DMS 273 (cell line): ENCODE measurements at regions not wholly inside any gene's neighbourhood (a gene's known extent, or its start where the extent isn't known, plus 50 kb on each side); places are given as distances from the start of the nearest gene placed in this dataset.
"Not testable (repeated sequence)": the region's sequence is repeated elsewhere in the genome, so short reads cannot be mapped to it uniquely, and the experiment has no call there.

Experiments used
- DNase-seq: peaks from one replicate; lab custom pipeline; 2025; ENCODE audit not compliant: unreplicated experiment; lab: John Stamatoyannopoulos, UW

- not testable (repeated sequence) for DNase-seq
Measured at GRCh38 chr14:97068293-97068692, 271.1 kb downstream of the VRK1 start.

GRCh38 chr14:97070259-97070658 is 273.1 kb downstream of the VRK1 start:
- no peak for DNase-seq

DNA sequence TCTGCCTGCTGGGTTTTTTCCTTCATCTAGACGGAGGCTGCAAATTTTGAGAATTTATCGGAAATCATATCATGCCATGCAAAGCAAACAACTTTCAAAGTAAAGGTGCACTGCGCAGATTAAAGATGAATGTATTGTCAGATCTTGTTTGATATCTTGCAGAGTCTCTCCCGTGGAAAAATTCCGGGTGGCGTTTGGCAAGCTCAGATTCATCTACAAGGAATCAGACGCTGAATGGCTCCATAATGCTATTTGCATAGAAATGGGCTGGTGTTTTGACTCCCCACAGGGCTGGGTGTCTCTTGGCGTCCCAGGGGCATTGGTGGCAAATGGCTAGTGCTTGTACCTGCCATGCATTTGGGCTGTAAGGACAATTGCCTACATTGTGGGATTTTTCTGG is 274.0 kb downstream of the VRK1 start:
- no peak for DNase-seq

GRCh38 chr14:97073622-97074021 is 276.4 kb downstream of the VRK1 start:
- no peak for DNase-seq

- no peak for DNase-seq
Measured at GRCh38 chr14:97074456-97074855, 277.3 kb downstream of the VRK1 start.

- no peak for DNase-seq
Measured at GRCh38 chr14:97074856-97075255, 277.7 kb downstream of the VRK1 start.

DNA sequence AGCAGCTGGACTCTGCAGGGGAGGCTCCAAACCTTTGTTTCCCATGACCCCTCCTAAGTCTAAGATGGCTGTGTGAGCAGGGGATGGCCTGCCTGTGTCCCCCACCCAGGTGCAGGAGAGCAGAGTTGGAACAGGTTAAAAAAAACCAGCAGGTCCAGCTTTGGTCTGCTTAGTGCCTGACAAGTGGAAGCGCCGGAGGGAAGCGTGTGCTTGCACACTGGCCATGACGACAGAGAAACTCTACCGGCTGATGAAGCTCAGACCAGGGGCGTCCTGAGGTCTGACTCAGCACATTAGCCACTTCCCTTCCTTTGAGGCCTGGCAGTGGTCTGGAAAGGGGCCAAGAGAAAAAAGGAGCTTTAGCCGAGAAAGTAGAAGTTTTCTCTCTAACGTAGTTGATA is 280.1 kb downstream of the VRK1 start:
- peak; percentile 9 for DNase-seq

DNA sequence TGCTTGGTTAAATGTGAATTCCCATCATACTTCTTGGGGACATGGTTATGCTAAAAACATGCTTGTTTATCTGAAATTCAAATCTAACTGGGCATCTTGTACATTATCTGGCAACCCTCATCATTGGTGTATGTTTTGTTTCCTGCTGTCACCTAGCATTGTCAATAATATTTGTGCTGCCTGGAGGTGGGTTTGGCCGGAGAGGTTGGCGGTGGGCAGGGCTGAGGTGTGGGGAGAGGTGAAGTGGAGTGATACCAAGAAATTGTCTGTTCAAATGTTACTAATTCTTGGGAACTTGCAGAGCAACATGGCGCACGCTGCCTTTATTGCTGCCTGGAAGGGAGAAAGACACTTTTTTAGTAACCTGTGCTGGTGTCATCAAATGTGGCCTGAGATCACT is 280.5 kb downstream of the VRK1 start:
- DNase-seq = no peak

GRCh38 chr14:97080991-97081390 is 283.8 kb downstream of the VRK1 start:
- DNase-seq = no peak

- DNase-seq = no peak
Measured at GRCh38 chr14:97095269-97095668, 298.1 kb downstream of the VRK1 start.

DNA sequence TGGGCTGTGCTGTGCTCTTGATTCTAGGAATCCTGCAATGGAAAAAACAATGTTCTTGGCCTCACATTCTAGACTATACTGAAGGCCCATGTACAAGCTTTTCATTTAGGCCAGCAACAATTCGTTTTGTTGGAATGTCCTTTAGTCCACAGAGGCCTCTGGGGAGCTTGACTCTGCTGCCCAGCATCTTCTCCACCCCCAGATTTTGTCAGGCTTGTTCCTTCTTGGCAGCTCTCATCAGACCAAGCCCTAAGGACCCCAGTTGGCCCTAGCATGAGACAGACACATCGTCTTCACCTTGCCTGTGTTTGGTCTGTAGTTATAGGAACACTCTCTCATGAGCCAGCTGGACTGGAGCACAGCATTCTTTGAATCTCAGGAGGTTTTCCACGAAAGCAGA is 300.1 kb downstream of the VRK1 start:
- no peak for DNase-seq

- DNase-seq = no peak
Measured at GRCh38 chr14:97100306-97100705, 303.1 kb downstream of the VRK1 start.

- DNase-seq = no peak
Measured at GRCh38 chr14:97101561-97101960, 304.4 kb downstream of the VRK1 start.

- DNase-seq = no peak
Measured at GRCh38 chr14:97104029-97104428, 306.8 kb downstream of the VRK1 start.

DNA sequence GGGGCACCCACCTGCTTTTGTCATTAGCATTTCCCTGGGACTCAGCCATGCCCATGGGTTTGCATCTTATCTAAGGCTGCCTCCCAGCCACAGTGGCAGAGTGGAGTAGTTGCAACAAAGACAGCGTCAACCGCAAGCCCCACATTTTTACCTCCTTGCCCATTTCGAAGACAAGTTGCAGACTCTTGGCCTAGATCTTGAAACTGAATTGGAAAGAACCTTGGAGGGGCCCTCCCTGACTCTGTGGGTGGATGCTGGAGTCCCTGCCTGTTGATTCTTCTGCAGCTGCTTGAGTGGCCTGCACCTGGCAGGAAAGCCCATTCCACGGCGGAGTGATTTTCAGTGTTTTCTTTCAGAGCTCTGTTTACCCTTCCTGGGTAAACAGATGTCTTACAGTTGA is 309.0 kb downstream of the VRK1 start:
- no peak for DNase-seq

- no peak for DNase-seq
Measured at GRCh38 chr14:97106609-97107008, 309.4 kb downstream of the VRK1 start.

- DNase-seq = no peak
Measured at GRCh38 chr14:97107080-97107479, 309.9 kb downstream of the VRK1 start.

- no peak for DNase-seq
Measured at GRCh38 chr14:97107760-97108159, 310.6 kb downstream of the VRK1 start.

DNA sequence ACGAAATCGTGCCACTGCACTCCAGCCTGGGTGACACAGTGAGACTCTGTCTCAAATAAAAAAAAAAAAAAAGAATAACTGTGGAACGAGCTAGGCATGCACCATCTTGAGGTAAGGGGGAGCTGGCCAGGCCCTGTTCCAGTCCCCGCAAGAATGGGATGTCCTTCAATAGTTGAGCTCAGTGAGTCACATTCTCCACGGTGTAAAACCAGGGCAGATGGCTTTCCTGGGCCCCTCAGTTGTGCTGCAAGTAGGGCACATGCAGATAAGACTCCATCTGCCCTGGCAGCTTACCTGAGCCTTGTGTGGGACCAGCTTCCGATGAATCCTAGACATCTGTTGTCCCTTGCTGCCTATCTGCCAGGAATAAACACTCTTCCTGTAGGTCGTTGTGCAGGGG is 312.1 kb downstream of the VRK1 start:
- peak; percentile 7 for DNase-seq

GRCh38 chr14:97113339-97113738 is 316.2 kb downstream of the VRK1 start:
- no peak for DNase-seq

- no peak for DNase-seq
Measured at GRCh38 chr14:97116546-97116945, 319.4 kb downstream of the VRK1 start.

- no peak for DNase-seq
Measured at GRCh38 chr14:97117693-97118092, 320.5 kb downstream of the VRK1 start.

DNA sequence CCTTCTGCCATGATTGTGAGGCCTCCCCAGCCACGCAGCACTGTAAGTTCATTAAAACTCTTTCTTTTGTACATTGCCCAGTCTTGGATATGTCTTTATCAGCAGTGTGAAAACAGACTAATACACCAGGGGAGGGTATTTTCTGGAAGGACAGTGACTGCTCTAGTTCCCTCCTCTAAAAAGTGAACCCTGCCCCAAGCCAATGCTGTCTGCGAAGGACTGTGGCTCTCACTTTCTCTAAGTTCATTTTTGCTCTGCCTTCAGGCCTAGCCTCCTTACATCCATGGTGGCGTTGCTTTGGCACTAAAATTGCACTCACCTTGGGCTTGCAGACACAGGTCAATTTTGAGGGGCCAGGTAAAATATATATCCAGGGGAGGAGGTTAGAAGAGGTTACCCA is 323.0 kb downstream of the VRK1 start:
- no peak for DNase-seq

- no peak for DNase-seq
Measured at GRCh38 chr14:97120611-97121031, 323.4 kb downstream of the VRK1 start.
